GM19025 (cell line): ENCODE measurements at regions not wholly inside any gene's neighbourhood (a gene's known extent, or its start where the extent isn't known, plus 50 kb on each side); places are given as distances from the start of the nearest gene placed in this dataset.
"Not testable (repeated sequence)": the region's sequence is repeated elsewhere in the genome, so short reads cannot be mapped to it uniquely, and the experiment has no call there.

ENCODE experiments used
- ATAC-seq: cut with Tn5 transposase; IDR thresholded peaks from one replicate; pipeline ENCODE4 v1.9.1; 2021; ENCODE audit warnings: mild to moderate bottlenecking, low read depth, moderate library complexity; ENCODE audit not compliant: unreplicated experiment

GRCh38 chr4:106542609-106543008, 174.0 kb upstream of the GIMD1 start:
- ATAC-seq, result not testable (repeated sequence)

DNA sequence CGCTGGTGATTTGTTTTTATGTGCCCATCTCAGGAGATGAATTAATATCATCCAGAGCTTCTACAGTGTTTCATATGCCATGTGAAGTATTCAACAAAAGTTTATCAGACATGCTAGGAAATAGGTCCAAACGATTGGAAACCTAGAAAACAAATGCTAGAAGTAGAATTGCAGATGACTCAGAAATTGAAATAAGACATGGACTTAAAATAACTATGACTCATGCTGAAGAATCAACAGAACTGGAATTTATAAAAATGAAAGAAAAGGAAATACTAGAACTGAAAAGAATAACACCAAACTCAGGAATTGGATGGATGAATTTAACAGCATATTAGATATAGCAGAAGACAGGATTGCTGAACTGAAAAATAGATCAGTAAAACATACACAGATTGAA, 172.7 kb upstream of the GIMD1 start:
- ATAC-seq, result no peak

GRCh38 chr4:106530821-106531220, 162.2 kb upstream of the GIMD1 start:
- no peak for ATAC-seq

DNA sequence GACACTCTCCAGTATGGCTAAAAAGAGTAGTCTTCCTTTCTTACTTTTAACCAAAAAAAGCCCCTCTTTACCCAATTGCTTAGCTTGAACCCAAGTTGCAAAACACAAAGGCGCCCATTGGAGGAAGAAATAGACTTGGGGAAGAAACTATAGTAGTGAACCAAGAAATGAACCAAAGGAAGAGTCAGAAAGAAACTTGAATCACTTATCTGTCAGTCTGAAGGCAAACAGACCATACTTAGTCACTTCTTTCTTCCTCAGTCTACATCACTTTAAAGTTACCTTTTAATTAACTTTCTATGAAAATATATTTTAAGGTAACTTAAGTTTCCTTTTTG, 161.4 kb upstream of the GIMD1 start:
- ATAC-seq, result no peak

DNA sequence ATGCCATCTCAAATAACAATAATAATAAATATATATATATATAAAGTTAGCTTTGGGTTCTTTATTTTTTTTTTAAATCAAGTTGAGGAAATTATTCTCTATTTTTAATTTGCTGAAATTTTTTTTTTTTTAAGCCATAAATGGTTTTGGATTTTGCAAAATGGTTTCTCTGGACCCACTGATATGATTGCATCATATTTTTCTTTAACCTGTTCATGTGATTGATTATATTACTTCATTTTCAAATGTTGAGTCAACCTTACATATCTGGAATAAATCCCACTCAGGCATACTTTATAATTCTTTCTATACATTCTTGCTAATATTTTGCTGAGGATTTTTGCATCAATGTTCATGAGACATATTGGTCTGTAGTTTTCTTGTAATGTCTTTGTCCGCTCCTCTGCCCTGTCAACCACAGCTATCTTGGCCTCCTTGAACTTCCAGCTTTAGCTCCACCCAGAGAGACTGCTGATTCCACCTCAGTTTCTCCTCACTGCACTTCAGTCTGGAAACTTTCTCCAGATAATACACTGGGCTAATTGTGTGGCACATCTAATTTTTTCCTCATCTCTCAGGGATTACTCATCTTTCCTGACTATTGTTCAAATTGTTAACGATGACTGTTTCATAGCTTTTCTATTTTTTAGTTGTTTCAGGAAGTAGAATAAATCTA, 160.9 kb upstream of the GIMD1 start:
- no peak for ATAC-seq

- ATAC-seq, result no peak
These were observed 158.7 kb upstream of the GIMD1 start for GRCh38 chr4:106527316-106527715.

DNA sequence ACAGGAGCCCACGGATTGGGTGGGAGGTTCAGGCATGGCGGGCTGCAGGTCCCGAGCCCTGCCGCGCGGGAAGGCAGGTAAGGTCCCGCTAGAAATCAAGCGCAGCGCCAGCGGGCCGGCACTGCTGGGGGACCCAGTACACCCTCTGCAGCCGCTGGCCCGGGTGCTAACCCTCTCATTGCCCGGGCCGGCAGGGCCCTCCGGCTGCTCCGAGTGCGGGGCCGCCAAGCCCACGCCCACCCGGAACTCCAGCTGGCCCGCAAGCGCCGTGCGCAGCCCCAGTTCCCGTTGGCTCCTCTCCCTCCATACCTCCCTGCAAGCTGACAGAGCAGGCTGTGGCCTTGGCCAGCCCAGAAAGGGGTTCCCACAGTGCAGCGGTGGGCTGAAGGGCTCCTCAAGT, 156.8 kb upstream of the GIMD1 start:
- ATAC-seq, result not testable (repeated sequence)

- ATAC-seq, result not testable (repeated sequence)
These were observed 156.2 kb upstream of the GIMD1 start for GRCh38 chr4:106524772-106525171.

DNA sequence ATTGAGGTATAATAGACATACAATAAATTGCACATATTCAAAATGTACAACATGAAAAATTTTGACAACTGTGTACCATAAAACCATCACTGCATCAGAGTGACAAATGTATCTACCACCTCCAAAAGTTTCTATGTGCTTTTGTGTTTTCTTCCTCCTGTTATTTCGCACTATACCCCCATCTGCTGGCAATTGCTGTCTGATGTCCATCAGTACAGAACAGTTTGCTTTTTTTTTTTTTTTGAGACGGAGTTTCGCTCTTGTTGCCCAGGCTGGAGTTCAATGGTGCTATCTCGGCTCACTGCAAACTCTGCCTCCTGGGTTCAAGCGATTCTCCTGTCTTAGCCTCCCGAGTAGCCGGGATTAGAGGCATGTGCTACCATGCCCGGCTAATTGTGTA, 154.3 kb upstream of the GIMD1 start:
- ATAC-seq, result no peak

- ATAC-seq, result no peak
These were observed 144.1 kb upstream of the GIMD1 start for GRCh38 chr4:106512706-106513105.

- no peak for ATAC-seq
These were observed 138.9 kb upstream of the GIMD1 start for GRCh38 chr4:106507440-106507839.

- no peak for ATAC-seq
These were observed 134.8 kb upstream of the GIMD1 start for GRCh38 chr4:106503116-106504050.

GRCh38 chr4:106502106-106502699, 133.6 kb upstream of the GIMD1 start:
- peak; percentile 73 for ATAC-seq

GRCh38 chr4:106497271-106497670, 128.7 kb upstream of the GIMD1 start:
- ATAC-seq, result no peak

- ATAC-seq, result no peak
These were observed 127.5 kb upstream of the GIMD1 start for GRCh38 chr4:106496061-106496460.

GRCh38 chr4:106495476-106495875, 126.9 kb upstream of the GIMD1 start:
- no peak for ATAC-seq

GRCh38 chr4:106494066-106494465, 125.5 kb upstream of the GIMD1 start:
- no peak for ATAC-seq

GRCh38 chr4:106493086-106493485, 124.5 kb upstream of the GIMD1 start:
- ATAC-seq, result no peak

DNA sequence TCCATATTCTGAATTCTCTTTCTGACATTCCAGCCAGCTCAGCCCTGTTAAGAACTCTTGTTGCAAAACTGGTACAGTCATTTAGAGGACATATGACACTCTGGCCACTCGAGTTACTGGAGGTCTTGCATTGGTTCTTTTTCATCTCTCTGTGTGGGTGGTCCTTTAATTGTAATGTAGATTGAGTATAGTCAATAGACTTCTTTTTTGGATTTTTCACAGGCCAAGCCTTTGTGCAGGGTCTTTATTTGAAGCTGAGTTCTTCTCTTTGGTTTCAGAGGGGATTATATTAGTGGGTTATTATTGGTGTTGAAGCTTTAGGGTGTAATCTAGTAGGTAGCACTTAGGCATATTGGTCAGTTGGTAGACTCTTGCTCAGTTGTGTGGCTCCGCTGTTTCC, 118.0 kb upstream of the GIMD1 start:
- no peak for ATAC-seq

- no peak for ATAC-seq
These were observed 113.2 kb upstream of the GIMD1 start for GRCh38 chr4:106481801-106482200.

DNA sequence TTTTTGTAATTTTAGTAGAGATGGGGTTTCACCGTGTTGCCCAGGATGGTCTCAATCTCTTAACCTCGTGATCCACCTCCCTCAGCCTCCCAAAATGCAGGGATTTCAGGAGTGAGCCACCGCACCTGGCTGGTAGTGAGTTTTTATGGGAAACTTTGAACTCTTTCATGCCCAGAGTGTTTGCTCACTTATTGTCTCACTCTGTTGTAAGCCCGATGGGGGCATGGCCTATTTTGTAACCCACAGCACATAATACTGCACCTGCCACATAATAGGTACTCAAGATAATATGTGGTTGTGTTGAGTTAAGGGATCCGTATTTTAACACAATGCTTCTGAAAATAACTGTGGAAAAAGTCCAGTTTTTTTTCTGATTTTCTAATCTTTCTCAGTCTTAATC, 109.6 kb upstream of the GIMD1 start:
- ATAC-seq, result no peak

- no peak for ATAC-seq
These were observed 108.2 kb upstream of the GIMD1 start for GRCh38 chr4:106476741-106477140.
